GM21360 (cell line): ENCODE measurements at regions not wholly inside any gene's neighbourhood (a gene's known extent, or its start where the extent isn't known, plus 50 kb on each side); places are given as distances from the start of the nearest gene placed in this dataset.

ENCODE experiments used
- ATAC-seq: cut with Tn5 transposase; IDR thresholded peaks from one replicate; pipeline ENCODE4 v1.9.1; 2021; ENCODE audit warnings: mild to moderate bottlenecking, moderate library complexity; ENCODE audit not compliant: unreplicated experiment

DNA sequence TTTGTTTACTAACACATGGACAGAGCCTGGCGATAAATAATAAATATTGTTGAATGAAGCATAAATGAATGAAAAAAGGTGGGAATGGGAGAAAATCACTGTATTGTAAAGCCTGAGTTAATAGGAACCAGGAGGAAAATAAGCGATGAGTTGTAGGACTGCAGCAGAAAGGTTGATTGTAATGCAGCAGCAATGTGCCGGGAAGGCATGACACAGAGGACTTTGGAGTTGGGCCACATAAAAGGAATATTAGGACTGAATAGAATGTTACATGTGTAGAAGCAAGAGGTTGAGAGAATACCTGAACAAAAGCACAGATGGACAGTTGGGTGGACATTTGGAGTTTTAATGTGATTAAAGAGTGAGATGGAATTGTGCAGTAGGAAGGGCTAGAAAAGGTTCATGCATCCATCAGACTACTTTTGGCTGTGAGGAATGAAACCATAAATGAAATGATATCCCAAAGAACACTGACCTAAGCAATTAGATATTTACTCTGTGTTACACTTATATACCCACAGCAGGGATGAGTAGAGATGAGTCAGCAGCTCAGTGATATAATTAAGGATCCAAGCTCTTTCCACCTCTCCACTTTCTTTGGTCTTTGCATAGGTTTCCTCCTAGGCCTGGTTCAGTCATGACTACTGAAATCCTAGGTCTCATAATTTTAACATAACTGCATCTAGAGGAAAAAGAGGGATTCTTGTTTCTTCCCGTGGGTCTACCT, 55.4 kb downstream of the CCER1 start:
- ATAC-seq, result no peak

DNA sequence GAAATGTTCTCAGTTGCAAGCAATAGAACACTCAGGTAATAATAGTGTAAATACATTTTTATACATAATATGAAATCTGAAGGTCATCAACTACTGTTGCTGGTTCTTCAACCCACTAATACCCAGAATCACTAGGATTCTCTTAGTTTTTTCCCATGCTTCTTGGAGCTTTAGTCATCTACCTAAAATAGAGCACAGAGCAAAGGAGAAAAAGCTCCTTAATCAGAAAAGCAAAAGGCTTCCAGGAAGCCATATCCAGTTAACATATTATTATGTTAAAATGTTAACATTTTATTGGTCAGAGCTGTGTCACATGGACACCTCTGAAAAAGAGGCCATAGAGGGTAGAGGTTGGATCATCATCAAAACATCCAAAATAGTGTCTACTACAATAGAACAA, 57.0 kb downstream of the CCER1 start:
- ATAC-seq, result no peak

DNA sequence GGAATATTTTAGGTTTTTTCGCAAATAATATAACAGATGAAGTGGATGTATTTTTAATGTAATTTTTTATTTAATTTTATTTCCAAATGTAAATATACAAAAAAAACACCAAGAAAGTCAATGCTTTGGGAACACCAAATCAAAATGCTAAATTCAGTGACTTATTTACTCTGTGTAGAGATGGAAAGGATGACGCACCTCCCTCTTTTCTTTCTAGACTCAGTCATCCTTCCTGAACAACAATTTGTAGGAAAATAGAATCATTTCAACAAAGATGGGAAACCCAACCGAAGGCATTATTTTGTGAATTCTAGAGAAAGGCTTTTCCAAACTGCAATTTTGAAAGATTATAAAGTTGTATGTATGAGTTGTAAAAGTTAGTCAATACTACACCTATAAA, 57.7 kb downstream of the CCER1 start:
- ATAC-seq, result no peak

DNA sequence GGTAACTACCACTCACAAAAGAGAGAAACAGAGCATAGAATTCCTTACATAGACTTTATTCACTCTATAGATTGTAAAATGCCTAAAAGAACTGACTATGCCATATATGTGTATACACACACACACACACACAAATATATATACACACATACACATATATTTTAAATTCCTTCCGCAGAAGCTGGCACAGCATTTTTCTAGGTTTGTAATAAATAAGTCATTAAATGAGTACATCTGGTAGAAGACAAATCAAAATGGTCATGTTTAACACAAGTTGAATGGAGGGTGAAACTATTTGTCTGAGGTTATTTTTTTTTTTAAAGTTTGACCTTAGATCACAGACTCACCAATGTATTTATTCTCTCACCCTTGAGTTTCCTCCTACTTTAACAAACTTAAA, 58.2 kb downstream of the CCER1 start:
- no peak for ATAC-seq

DNA sequence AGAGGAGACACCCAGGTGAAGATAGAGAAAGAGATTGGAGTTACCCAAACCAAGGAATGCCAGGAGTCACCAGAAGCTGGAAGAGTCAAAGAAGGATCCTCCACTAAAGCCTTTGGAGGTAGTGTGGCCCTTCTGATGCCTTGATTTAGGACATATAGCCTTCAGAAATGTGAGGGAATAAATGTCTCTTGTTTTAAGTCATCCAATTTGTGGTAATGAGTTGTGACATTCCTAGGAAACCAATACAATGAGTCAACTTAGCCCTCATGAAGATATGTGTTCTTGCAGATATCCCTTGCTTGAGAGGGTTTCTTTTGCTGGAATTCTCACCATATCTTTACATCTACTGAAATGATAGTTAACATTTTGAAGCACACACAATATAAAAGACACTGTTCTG, 58.8 kb downstream of the CCER1 start:
- ATAC-seq, result no peak

DNA sequence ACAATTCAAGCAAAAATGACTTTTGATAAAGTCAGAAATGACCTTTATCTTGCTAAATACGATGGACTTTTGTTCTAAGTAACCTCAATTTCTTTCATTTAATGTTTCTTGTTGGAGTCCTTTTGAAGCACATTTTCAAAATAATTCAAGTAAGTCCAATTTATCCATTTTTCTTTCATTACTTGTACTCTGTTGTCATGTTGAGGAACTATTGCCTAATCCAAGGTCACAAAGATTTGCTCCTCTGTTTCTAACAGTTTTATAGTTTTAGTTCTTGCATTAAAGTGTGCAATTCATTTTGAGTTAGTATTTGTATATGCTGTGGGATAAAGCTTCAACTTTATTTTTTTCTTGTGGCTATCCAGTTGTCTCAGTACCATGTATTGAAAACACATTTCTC, 66.7 kb downstream of the CCER1 start:
- no peak for ATAC-seq

DNA sequence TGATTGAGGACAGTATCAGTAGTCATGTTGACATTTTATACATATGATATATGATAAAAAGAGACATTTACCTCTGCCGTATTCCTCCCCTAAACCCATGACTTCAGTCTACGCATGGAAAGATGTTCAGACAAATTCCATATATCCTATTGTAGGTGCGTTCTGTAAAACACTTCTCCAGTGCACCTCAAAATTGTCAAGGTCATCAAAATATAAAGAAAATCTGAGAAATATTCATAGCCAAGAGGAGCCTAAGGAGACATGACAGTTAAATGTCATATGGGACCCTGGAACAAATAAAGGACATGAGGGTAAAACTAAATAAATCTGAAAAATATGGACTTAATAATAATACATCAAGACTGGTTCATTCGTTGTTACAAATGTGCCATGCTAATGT, 71.5 kb downstream of the CCER1 start:
- ATAC-seq, result no peak

DNA sequence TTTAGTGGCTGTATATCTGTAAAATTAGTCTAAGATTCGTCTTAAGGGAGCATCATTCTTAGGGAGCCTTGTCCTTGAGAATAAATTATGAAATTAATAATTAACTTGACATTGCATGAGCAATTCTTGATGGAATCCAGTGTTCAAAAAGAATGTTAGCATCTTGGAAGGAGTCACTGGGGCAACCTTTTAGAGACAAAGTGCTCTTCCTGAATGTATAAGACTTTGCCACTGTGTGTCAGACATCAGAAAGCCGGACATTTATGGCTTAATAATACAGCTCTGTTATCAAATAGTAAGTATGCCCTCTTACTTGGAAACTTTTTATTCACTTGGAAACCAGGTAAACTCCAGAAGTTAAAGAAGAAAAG, 83.3 kb downstream of the CCER1 start:
- ATAC-seq, result no peak

DNA sequence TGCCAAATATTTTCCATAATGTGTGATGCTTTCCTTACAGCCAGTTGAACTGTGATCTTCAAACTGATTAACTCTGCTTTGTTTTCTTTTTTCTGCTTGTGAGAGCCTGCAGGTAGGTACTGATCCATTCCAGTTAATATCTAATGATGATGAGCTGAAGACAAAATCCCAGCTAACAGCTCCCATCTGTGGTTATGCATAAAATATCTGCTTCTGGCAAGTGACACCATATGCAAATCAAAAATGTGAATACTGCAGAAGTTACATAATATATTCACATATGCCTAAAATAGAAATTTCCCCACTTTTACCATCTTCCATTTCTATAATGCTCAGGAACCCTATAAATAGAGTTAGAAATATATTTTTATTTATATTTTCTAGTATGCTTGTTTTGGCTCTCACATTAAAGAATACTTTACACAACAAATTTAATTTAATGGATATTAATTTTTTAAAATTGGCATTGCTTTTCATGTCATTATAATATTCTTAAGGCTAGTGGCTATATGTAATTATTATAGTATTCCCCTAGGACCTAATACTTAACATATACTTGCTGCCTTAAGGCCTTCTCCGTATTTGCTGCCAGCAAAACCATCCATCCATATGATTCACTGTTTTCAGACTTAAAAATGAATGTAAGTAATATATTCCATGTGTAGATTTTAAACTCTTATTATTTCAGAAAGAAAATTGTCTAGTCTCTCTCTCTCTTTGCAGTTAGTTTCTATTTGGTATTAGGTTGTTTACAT, 83.8 kb downstream of the CCER1 start:
- no peak for ATAC-seq

DNA sequence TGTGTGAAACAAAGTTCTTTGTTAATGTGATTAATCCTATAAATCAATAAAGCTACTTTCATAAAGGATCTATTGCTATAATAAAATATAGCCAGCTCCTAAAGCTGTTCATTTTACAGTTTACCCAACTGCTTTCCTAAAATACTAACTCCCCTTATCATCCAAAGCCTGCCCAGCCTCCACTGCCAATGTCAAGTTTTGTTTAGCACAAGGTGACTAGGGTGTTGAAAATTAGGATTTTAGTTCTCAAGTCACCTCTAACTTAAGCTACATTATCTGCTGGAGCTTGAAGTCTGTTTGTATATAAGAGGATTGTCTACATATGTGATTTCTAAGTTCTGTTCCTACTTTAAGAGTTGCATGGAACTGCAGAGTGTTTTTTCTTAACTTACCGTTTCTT, 86.3 kb downstream of the CCER1 start:
- no peak for ATAC-seq

DNA sequence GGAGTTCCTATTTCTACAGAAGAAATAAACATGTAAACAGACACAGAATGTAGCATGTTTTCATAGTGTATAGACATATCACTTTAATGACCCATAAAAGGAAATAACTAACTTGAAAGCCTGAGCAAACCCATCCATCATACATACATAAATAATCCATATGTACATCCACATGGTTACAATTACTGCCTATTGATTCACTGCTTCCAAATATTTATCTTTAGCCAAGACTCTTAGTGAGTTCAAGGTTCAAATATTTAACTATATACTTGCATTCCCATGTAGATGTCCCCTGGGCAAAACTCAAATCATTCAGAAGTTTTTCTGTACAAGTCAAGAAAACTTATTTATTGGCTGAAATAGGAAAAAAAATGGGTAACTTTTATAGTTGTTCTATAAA, 95.4 kb downstream of the CCER1 start:
- no peak for ATAC-seq

DNA sequence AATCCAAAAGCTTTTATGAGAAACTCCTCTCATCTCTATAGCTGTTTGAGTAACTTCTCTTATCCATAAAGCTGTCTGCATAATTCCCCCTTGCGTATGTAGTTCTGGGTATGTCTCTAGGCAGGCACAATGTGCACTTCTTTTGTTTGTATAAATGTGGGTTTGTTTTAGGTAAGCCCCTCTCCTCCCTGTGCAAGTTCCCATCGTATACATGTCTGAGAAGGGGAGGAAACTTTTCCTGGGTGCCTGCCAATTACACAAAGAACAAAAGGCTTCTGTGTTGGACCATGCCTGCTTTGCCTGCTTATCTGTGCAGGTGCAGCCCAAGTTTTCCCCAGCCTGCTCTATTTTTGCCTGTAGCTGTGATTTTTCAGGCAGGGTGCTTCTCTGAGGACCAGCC, 96.7 kb downstream of the CCER1 start:
- no peak for ATAC-seq

DNA sequence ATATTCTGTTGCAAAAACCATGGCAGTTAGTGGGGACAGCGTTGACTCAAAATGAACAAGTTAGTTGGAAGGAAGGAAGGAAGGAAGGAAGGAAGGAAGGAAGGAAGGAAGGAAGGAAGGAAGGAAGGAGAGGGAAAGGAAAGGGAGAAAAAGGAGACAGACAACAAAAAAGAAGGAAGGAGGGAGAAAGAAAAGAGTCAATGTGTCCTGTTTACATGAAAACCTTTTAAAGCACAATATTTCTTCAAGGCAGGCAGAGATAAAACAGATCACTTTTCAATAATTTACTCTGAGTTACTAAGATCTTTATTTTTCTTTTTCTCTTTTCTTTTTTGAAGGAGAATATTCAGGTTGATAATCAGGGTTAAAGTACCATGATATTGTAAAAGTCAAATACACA, 99.4 kb downstream of the CCER1 start:
- no peak for ATAC-seq

DNA sequence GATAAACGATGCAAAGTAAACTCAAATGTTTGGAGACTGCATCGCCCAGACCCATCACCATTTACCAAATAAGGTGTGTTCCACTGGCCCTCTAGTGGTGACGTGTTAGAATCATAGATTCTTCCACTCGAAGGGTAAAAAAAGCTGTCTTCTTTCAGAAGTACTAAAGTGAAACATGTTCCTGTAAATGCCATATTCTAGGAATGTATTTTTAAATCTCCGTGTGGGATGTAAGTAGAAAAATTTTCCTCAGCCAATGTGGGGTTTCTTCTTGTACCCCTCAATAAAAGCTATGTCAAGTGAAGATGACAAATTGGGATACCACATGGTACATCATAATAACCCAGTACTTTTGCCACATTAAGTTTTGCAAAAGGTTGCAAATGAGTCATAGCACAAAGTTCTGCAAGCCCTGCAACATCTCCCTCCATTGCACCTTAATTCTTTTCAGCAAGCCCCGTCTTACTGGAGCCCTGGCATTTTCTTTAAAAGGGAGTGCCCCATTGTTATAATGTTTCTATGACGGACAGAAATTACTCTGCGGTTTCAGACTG, 100.8 kb downstream of the CCER1 start:
- peak; percentile 83 for ATAC-seq

DNA sequence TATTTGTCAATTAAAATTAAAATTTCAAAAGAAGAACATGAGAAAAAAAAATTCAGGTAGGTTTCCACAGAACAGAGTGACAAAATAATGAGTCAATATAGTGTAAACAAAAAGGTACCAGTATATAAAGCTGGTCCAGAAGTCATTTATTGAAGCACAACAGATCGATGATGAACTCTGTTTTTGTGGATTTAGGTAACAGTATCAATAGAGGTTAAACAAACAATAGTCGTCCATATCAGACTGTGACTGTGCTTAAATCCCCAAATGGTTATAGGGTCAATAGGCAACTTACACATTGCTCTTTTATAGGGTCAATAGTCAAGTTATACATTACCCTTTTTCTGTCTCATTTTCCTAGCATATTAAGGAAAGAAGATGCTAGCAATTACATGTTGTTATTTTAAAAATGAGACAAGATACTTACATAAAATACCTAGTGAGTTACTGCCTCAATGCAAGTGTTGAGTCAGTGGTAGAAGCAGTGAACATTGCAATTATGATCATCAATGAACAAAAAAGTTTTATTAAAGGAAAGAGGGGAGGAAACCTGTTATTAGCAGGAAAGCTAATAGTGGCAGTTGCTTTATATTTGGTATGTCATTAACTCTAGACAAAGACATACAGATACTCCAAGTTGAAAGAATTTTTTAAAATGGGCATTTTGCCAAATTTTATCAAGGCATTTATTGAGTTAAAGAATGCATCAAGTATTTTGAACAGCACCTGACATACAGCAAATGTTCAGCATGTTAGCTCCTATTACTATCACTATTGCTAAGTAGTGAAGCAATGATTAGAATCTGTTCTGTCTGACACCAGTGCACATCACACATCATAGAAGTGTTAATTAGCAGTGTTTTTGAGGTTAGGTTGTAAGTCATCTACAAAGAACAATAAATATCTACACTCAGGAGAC, 102.9 kb downstream of the CCER1 start:
- no peak for ATAC-seq

DNA sequence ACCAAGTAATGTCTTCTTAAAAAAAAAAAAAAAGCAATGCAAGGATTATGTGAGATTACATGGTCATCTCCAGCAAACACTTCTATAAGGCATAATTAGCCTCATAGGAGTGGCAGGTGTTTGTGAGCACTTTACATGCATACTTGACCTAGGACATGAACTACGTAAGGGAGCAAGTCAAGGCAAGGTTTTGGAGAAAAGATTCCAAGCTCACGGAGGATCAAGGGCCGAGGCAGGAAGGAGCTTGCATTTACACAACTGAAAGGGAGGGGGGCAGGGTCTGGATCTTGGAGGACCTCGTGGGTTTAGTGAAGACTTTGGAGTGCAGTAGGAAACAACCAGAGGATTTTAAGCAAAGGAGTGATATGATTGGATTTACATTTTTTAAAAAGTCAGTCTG, 112.5 kb downstream of the CCER1 start:
- ATAC-seq, result no peak

DNA sequence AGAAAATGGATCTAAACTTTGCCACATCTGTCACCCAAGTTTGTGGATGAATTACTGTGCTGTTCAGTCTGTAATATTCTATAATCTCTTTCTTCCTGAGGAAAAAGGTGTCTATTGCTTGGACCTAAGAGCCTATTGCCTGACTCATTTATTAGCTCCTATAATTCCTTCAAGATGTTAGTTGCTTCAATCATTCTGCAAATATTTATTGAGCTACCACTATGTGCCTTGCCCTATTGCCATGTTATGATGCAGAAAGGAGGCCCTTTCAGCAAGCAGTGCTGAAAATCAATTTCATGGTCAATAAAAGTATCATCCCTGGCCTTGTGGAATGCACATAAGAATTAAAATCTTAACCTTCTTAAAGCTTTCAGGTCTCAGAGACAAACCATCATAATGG, 113.6 kb downstream of the CCER1 start:
- no peak for ATAC-seq

DNA sequence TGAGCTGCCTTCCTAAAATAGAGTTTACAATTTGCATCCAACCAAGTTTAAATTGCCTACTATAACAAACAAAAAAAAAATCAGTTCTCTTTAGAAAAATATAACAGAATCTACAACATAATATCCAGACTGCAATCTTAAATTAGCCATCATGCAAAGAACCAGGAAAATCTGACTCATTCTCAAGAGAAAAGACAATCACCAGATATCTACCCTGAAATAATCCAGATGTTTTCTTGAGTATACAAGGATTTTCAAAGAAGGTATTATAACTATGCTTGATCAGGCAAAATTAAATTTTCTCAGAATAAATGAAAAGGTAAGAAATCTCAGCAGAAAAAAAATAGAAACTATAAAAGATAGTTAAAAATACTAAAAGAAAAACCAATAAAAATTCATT, 115.6 kb downstream of the CCER1 start:
- no peak for ATAC-seq

DNA sequence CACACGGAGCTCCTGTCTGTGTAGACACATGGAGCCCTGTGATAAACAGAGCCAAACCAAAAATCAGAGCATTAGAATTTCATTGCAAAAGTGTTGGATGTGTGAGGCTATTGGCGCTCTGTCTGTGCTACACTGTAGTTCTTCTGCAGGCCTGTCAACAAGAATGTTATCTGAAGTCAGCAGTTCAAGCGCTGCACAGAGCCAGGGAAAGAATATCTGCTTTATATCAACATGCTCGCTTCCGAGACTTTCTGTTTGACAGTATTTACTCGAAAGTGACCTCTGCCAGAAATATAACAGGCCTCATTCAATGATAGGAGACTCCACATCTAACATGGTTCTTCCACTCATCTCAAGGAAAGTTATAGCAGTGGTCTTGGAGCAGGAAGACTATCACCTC, 118.3 kb downstream of the CCER1 start:
- no peak for ATAC-seq

DNA sequence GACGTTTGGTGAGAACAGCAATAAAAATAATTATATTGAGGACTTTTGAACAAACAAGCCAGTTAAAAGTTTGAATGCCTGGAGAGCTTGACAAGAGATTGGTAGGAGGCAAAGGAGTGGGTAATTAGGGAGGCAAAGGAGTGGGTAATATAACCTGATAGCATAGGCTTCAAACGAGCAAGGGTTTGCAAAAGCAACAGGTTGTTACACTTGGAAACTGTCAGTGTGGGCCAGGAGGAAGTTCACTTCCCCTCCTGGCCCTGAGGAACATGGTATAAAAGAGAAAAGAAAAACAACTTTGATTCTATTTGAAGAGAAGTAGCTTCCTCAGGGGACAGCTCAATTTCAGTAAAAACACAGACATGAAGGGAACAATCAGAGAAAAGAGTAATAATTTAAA, 121.7 kb downstream of the CCER1 start:
- no peak for ATAC-seq

DNA sequence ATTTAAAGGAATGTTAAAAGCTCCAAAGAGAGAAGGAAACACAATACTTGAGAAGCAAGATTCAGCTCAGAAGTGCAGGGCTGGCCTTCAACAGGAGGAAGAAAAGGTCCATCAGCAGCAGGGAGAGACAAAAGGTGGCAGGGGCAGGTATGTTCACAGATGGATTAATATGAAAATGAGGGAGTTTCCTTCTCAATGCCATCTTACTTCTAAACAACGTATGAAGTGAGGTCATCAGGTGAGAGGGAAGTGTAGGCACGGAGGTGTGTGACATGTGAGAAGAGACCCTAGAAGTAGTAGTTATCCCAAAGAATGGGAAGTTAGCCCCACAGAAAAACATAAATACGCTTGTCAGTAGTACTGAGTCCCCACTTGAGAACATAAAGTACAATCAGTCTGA, 122.5 kb downstream of the CCER1 start:
- no peak for ATAC-seq
